ENCODE measurements at regions not wholly inside any gene's neighbourhood (a gene's known extent, or its start where the extent isn't known, plus 50 kb on each side); places are given as distances from the start of the nearest gene placed in this dataset.
"Not testable (repeated sequence)": the region's sequence is repeated elsewhere in the genome, so short reads cannot be mapped to it uniquely, and the experiment has no call there.

- H3K4me3 ChIP-seq (ENCODE audit: low read length) = no peak overlapping the region
- TF ChIP-seq ZNF274 (IDR thresholded peaks at IDR 0.05; ENCODE audit: low read depth, low read length) = no peak
These were observed 291.0 kb downstream of the ADGRL2 start for GRCh38 chr1:82091729-82092128.

GRCh38 chr1:82091265-82091664 lies 290.5 kb downstream of the ADGRL2 start:
- no peak overlapping the region for H3K4me3 ChIP-seq (ENCODE audit: low read length)
- TF ChIP-seq ZNF274 (IDR thresholded peaks at IDR 0.05; ENCODE audit: low read depth, low read length) = no peak

- no peak overlapping the region for H3K4me3 ChIP-seq (ENCODE audit: low read length)
- no peak for TF ChIP-seq ZNF274 (IDR thresholded peaks at IDR 0.05; ENCODE audit: low read depth, low read length)
These were observed 289.4 kb downstream of the ADGRL2 start for GRCh38 chr1:82090104-82090503.

- no peak overlapping the region for H3K4me3 ChIP-seq (ENCODE audit: low read length)
- no peak for TF ChIP-seq ZNF274 (IDR thresholded peaks at IDR 0.05; ENCODE audit: low read depth, low read length)
These were observed 286.0 kb downstream of the ADGRL2 start for GRCh38 chr1:82086739-82087138.

GRCh38 chr1:82079607-82080006 lies 278.9 kb downstream of the ADGRL2 start:
- no peak for TF ChIP-seq ZNF274 (IDR thresholded peaks at IDR 0.05; ENCODE audit: low read depth, low read length)
- no peak overlapping the region for H3K4me3 ChIP-seq (ENCODE audit: low read length)

GRCh38 chr1:82073659-82074058 lies 272.9 kb downstream of the ADGRL2 start:
- TF ChIP-seq ZNF274 (IDR thresholded peaks at IDR 0.05; ENCODE audit: low read depth, low read length) = no peak

GRCh38 chr1:82073071-82073470 lies 272.3 kb downstream of the ADGRL2 start:
- no peak overlapping the region for H3K4me3 ChIP-seq (ENCODE audit: low read length)
- TF ChIP-seq ZNF274 (IDR thresholded peaks at IDR 0.05; ENCODE audit: low read depth, low read length) = no peak

More at GRCh38 chr1:82073659-82074058, 272.9 kb downstream of the ADGRL2 start:
- no peak overlapping the region for H3K4me3 ChIP-seq (ENCODE audit: low read length)

GRCh38 chr1:82065916-82066315 lies 265.2 kb downstream of the ADGRL2 start:
- TF ChIP-seq ZNF274 (IDR thresholded peaks at IDR 0.05; ENCODE audit: low read depth, low read length) = no peak
- no peak overlapping the region for H3K4me3 ChIP-seq (ENCODE audit: low read length)

- no peak overlapping the region for H3K4me3 ChIP-seq (ENCODE audit: low read length)
- no peak for TF ChIP-seq ZNF274 (IDR thresholded peaks at IDR 0.05; ENCODE audit: low read depth, low read length)
These were observed 264.0 kb downstream of the ADGRL2 start for GRCh38 chr1:82064691-82065090.

GRCh38 chr1:82062206-82062605 lies 261.5 kb downstream of the ADGRL2 start:
- H3K4me3 ChIP-seq (ENCODE audit: low read length) = no peak overlapping the region
- TF ChIP-seq ZNF274 (IDR thresholded peaks at IDR 0.05; ENCODE audit: low read depth, low read length) = no peak

GRCh38 chr1:82059959-82060358 lies 259.2 kb downstream of the ADGRL2 start:
- no peak for TF ChIP-seq ZNF274 (IDR thresholded peaks at IDR 0.05; ENCODE audit: low read depth, low read length)

GRCh38 chr1:82057011-82057410 lies 256.3 kb downstream of the ADGRL2 start:
- no peak for TF ChIP-seq ZNF274 (IDR thresholded peaks at IDR 0.05; ENCODE audit: low read depth, low read length)
- H3K4me3 ChIP-seq (ENCODE audit: low read length) = no peak overlapping the region

More at GRCh38 chr1:82059959-82060358, 259.2 kb downstream of the ADGRL2 start:
- H3K4me3 ChIP-seq (ENCODE audit: low read length) = no peak overlapping the region

GRCh38 chr1:82055375-82055774 lies 254.6 kb downstream of the ADGRL2 start:
- not testable (repeated sequence) for H3K4me3 ChIP-seq (ENCODE audit: low read length)

- H3K4me3 ChIP-seq (ENCODE audit: low read length) = no peak overlapping the region
- no peak for TF ChIP-seq ZNF274 (IDR thresholded peaks at IDR 0.05; ENCODE audit: low read depth, low read length)
These were observed 251.8 kb downstream of the ADGRL2 start for GRCh38 chr1:82052563-82052962.

GRCh38 chr1:82048596-82048995 lies 247.9 kb downstream of the ADGRL2 start:
- TF ChIP-seq ZNF274 (IDR thresholded peaks at IDR 0.05; ENCODE audit: low read depth, low read length) = no peak
- no peak overlapping the region for H3K4me3 ChIP-seq (ENCODE audit: low read length)

GRCh38 chr1:82045221-82045620 lies 244.5 kb downstream of the ADGRL2 start:
- H3K4me3 ChIP-seq (ENCODE audit: low read length) = no peak overlapping the region
- TF ChIP-seq ZNF274 (IDR thresholded peaks at IDR 0.05; ENCODE audit: low read depth, low read length) = no peak

All from GM08714 (cell line).